Common myeloid progenitor, CD34-positive (primary cell): ENCODE measurements at regions not wholly inside any gene's neighbourhood (a gene's known extent, or its start where the extent isn't known, plus 50 kb on each side); places are given as distances from the start of the nearest gene placed in this dataset.
"Not testable (repeated sequence)": the region's sequence is repeated elsewhere in the genome, so short reads cannot be mapped to it uniquely, and the experiment has no call there.

Experiments used
- CTCF ChIA-PET: fragments of 350-600 bp; sonication (Branson Sonifier 250); formaldehyde crosslinking; loops from one replicate; lab custom pipeline; 2021; ENCODE audit warnings: antibody characterized with exemption; lab: Charles Lee
- POLR2A ChIA-PET: fragments of 350-600 bp; sonication (Branson Sonifier 250); formaldehyde crosslinking; loops from one replicate; lab custom pipeline; 2021; ENCODE audit warnings: antibody characterized with exemption; lab: Charles Lee
- DNase-seq, 3 donors: peaks; one replicate each; pipeline versions ENCODE4 v3.0.0 to v3.0.0-alpha.2; 2013
- H3K27ac ChIP-seq, 2 experiments: 1 replicate in 1 of 2; 2 replicates in 1 of 2; pipeline ENCODE4 v1.7.0; 2013; ENCODE audit warnings: inconsistent platforms in 2 of 2, low read length in 2 of 2, mild to moderate bottlenecking in 2 of 2, low read depth in 1 of 2, moderate library complexity in 1 of 2; ENCODE audit not compliant: severe bottlenecking in 2 of 2, insufficient read depth in 1 of 2, poor library complexity in 1 of 2
- H3K27me3 ChIP-seq, 5 experiments: replicated peaks in 2 of 5; 1 replicate in 3 of 5; 2 replicates in 2 of 5; pipeline versions ENCODE4 v1.6.1 to v1.7.0; 2013; ENCODE audit warnings: low read length in 4 of 5, mild to moderate bottlenecking in 2 of 5, moderate library complexity in 2 of 5, inconsistent platforms in 1 of 5; ENCODE audit not compliant: insufficient read depth in 5 of 5, control insufficient read depth in 4 of 5
- H3K36me3 ChIP-seq, 4 experiments: 1 replicate in 2 of 4; 2 replicates in 2 of 4; pipeline versions ENCODE4 v1.6.1 to v1.7.0; 2013; ENCODE audit warnings: low read length in 3 of 4, control low read depth in 1 of 4, mild to moderate bottlenecking in 1 of 4; ENCODE audit not compliant: control insufficient read depth in 4 of 4, insufficient read depth in 4 of 4
- H3K4me1 ChIP-seq, 4 experiments: 1 replicate in 3 of 4; 2 replicates in 1 of 4; pipeline versions ENCODE4 v1.6.1 to v1.7.1; 2013; ENCODE audit warnings: low read length in 3 of 4, mild to moderate bottlenecking in 3 of 4, control low read depth in 1 of 4, inconsistent platforms in 1 of 4, moderate library complexity in 1 of 4; ENCODE audit not compliant: control insufficient read depth in 4 of 4, insufficient read depth in 4 of 4; ENCODE audit errors: control extremely low read depth in 1 of 4
- H3K4me3 ChIP-seq, 7 experiments: 1 replicate in 4 of 7; 2 replicates in 3 of 7; pipeline versions ENCODE4 v1.5.1 to v1.7.0; 2013; ENCODE audit warnings: mild to moderate bottlenecking in 7 of 7, low read length in 6 of 7, moderate library complexity in 6 of 7, inconsistent platforms in 2 of 7, low read depth in 2 of 7, control low read depth in 1 of 7; ENCODE audit not compliant: insufficient read depth in 4 of 7, control insufficient read depth in 1 of 7; ENCODE audit errors: extremely low read depth in 1 of 7
- H3K9me3 ChIP-seq, 5 experiments: 1 replicate in 4 of 5; 2 replicates in 1 of 5; pipeline versions ENCODE4 v1.6.1 to v1.7.1; 2013; ENCODE audit warnings: low read length in 4 of 5, mild to moderate bottlenecking in 2 of 5, inconsistent platforms in 1 of 5, low read depth in 1 of 5, moderate library complexity in 1 of 5; ENCODE audit not compliant: control insufficient read depth in 4 of 5, insufficient read depth in 2 of 5; ENCODE audit errors: control extremely low read depth in 1 of 5
- WGBS: methylation state at CpG from one replicate; pipeline ENCODE4 v1.1.5; 2013; ENCODE audit not compliant: insufficient coverage; 5-methylcytosine and 5-hydroxymethylcytosine counted together

GRCh38 chr14:21911877-21912276, 238.3 kb upstream of the OR4E1 start:
- DNase-seq: peak in 2 of 3 donors; percentile 41 to 43
- CTCF ChIA-PET: interaction anchor here (1.0 to 4.1 kb wide), 22 partner anchors 9 to 189 kb away, joined by 3 to 19 read pairs (median 4); no protein-coding TSS in a partner anchor
- POLR2A ChIA-PET: no interaction called here
- no peaks in the 10 kb centered on the region for H3K36me3 ChIP-seq
- H3K4me1 ChIP-seq: peaks cover 8 to 14% (median 11%) of the 10 kb centered on the region in 4 experiments
- H3K27me3 ChIP-seq: no peaks in the 10 kb centered on the region
- H3K27ac ChIP-seq: no peak overlapping the region
- H3K4me3 ChIP-seq: no peak overlapping the region
- H3K9me3 ChIP-seq: no peaks in the 10 kb centered on the region
- no CpG with 5 or more reads among the region's 1 CpG for WGBS

GRCh38 chr14:21910260-21910659, 236.6 kb upstream of the OR4E1 start:
- no CpG with 5 or more reads among the region's 4 CpGs for WGBS
- no peaks in the 10 kb centered on the region for H3K9me3 ChIP-seq
- no peaks in the 10 kb centered on the region for H3K27me3 ChIP-seq
- no peak for DNase-seq
- H3K36me3 ChIP-seq: no peaks in the 10 kb centered on the region
- no peak overlapping the region for H3K4me3 ChIP-seq
- CTCF ChIA-PET: interaction anchor here (0.6 to 2.6 kb wide), 8 partner anchors 9 to 190 kb away, joined by 3 to 13 read pairs (median 4); no protein-coding TSS in a partner anchor
- H3K27ac ChIP-seq: no peak overlapping the region
- POLR2A ChIA-PET: no interaction called here
- peaks cover 8 to 12% (median 10%) of the 10 kb centered on the region in 4 experiments for H3K4me1 ChIP-seq

GRCh38 chr14:21902561-21903181, 229.1 kb upstream of the OR4E1 start:
- H3K4me1 ChIP-seq: peaks cover 4 to 8% (median 5%) of the 10 kb centered on the region in 4 experiments
- WGBS: 31% methylated on average over 3 of the region's 4 CpGs
- H3K9me3 ChIP-seq: peaks cover 0 to 5% (median 0%) of the 10 kb centered on the region in 5 experiments
- DNase-seq: peak; percentile 30 to 73 (median 49)
- CTCF ChIA-PET: interaction anchor here (1.0 kb wide), 2 partner anchors 9 to 12 kb away, joined by 3 to 4 read pairs; no protein-coding TSS in a partner anchor
- no peaks in the 10 kb centered on the region for H3K27me3 ChIP-seq
- POLR2A ChIA-PET: no interaction called here
- H3K4me3 ChIP-seq: peak overlapping the region in 5 of 7 experiments; percentile 14 to 64 (median 32)
- H3K36me3 ChIP-seq: no peaks in the 10 kb centered on the region
- no peak overlapping the region for H3K27ac ChIP-seq

- H3K27me3 ChIP-seq, POLR2A ChIA-PET, H3K4me1 ChIP-seq, H3K4me3 ChIP-seq, H3K27ac ChIP-seq, DNase-seq, H3K9me3 ChIP-seq, H3K36me3 ChIP-seq: not testable (repeated sequence)
- WGBS: 85% methylated on average over 4 of the region's 6 CpGs
- CTCF ChIA-PET: interaction anchor here (0.9 to 3.8 kb wide), 6 partner anchors 10 to 26 kb away, joined by 3 to 19 read pairs (median 8); no protein-coding TSS in a partner anchor
Observed at GRCh38 chr14:21894898-21895194, 221.2 kb upstream of the OR4E1 start.

GRCh38 chr14:21894003-21894897, 220.6 kb upstream of the OR4E1 start:
- CTCF ChIA-PET: interaction anchor here (0.9 to 3.8 kb wide), 10 partner anchors 8 to 61 kb away, joined by 3 to 19 read pairs (median 4); no protein-coding TSS in a partner anchor
- no peak overlapping the region for H3K27ac ChIP-seq
- peak; percentile 39 to 63 (median 58) for DNase-seq
- WGBS: 83% methylated on average over 6 of the region's 13 CpGs
- POLR2A ChIA-PET: no interaction called here
- peaks cover 0 to 5% (median 2%) of the 10 kb centered on the region in 4 experiments for H3K4me1 ChIP-seq
- no peaks in the 10 kb centered on the region for H3K36me3 ChIP-seq
- no peak overlapping the region for H3K4me3 ChIP-seq
- no peaks in the 10 kb centered on the region for H3K27me3 ChIP-seq
- peaks cover 0 to 5% (median 0%) of the 10 kb centered on the region in 5 experiments for H3K9me3 ChIP-seq

GRCh38 chr14:21891921-21892320, 218.3 kb upstream of the OR4E1 start:
- H3K36me3 ChIP-seq: no peaks in the 10 kb centered on the region
- H3K4me3 ChIP-seq: no peak overlapping the region
- ChIA-PET POLR2A (no interaction called here), CTCF (interaction anchor here (1.3 to 3.8 kb wide), 8 partner anchors 11 to 42 kb away, joined by 4 to 14 read pairs (median 6); no protein-coding TSS in a partner anchor)
- H3K27me3 ChIP-seq: no peaks in the 10 kb centered on the region
- peaks cover 0 to 5% (median 0%) of the 10 kb centered on the region in 5 experiments for H3K9me3 ChIP-seq
- H3K4me1 ChIP-seq: peaks cover 0 to 10% (median 2%) of the 10 kb centered on the region in 4 experiments
- no CpG with 5 or more reads among the region's 1 CpG for WGBS
- H3K27ac ChIP-seq: no peak overlapping the region
- peak in 2 of 3 donors; percentile 48 to 65 for DNase-seq
